OCI-LY3 (cell line): ENCODE measurements at regions not wholly inside any gene's neighbourhood (a gene's known extent, or its start where the extent isn't known, plus 50 kb on each side); places are given as distances from the start of the nearest gene placed in this dataset.

ENCODE experiments used
- H2AFZ ChIP-seq: fragments of 200-600, 300-600 bp; shearing (Covaris generic); 2 replicates; pipeline ENCODE4 v1.6.0; 2014; ENCODE audit warnings: antibody characterized with exemption, low read depth, low read length
- H3K27ac ChIP-seq: fragments of 200-600, 300-600 bp; sonication (generic); 2 replicates; pipeline ENCODE4 v1.5.1; 2014; ENCODE audit warnings: mild to moderate bottlenecking, low read length, moderate library complexity, mixed read lengths
- H3K27me3 ChIP-seq: fragments of 200-600, 300-600 bp; sonication (generic); 2 replicates; pipeline ENCODE4 v1.6.1; 2014; ENCODE audit warnings: low read depth, low read length, mixed read lengths
- H3K36me3 ChIP-seq: fragments of 200-600, 300-600 bp; sonication (generic); replicated peaks from 2 replicates; pipeline ENCODE3; 2014; ENCODE audit warnings: low read depth, low read length, mixed read lengths
- H3K4me1 ChIP-seq: fragments of 300-600, 200-600 bp; sonication (generic); 2 replicates; pipeline ENCODE4 v1.6.1; 2014; ENCODE audit warnings: low read length, mixed read lengths
- H3K4me2 ChIP-seq: fragments of 200-600, 300-600 bp; sonication (generic); 2 replicates; pipeline ENCODE4 v1.6.1; 2014; ENCODE audit warnings: low read length, mixed read lengths
- H3K4me3 ChIP-seq: fragments of 300-600, 200-600 bp; sonication (generic); 2 replicates; pipeline ENCODE4 v1.5.1; 2014; ENCODE audit warnings: antibody characterized with exemption, mild to moderate bottlenecking, low read length, moderate library complexity
- H3K79me2 ChIP-seq: fragments of 300-600, 200-600 bp; shearing (Covaris generic); 2 replicates; pipeline ENCODE4 v1.6.1; 2014; ENCODE audit warnings: mild to moderate bottlenecking, low read length, mixed read lengths
- H3K9ac ChIP-seq: fragments of 300-600, 200-600 bp; shearing (Covaris generic); 2 replicates; pipeline ENCODE4 v1.6.0; 2014; ENCODE audit warnings: mild to moderate bottlenecking, low read length, moderate library complexity
- H3K9me3 ChIP-seq: fragments of 200-600, 300-600 bp; shearing (Covaris generic); 2 replicates; pipeline ENCODE4 v1.6.1; 2014; ENCODE audit warnings: low read length, mixed read lengths; ENCODE audit not compliant: insufficient read depth
- H4K20me1 ChIP-seq: fragments of 200-600, 300-600 bp; sonication (generic); 2 replicates; pipeline ENCODE4 v1.6.1; 2016; ENCODE audit warnings: low read length, mixed read lengths; ENCODE audit not compliant: insufficient read depth
- EZH2phosphoT487 ChIP-seq: fragments of 200-600 bp; shearing (Covaris generic); IDR thresholded peaks from 2 replicates; pipeline ENCODE4 v1.6.1; 2018; ENCODE audit warnings: antibody characterized with exemption, mixed run types, low read depth
- TF ChIP-seq, protein P1 (sequence below): fragments of 200-600, 300-600 bp; sonication (generic); IDR thresholded peaks from 2 replicates; pipeline ENCODE4 v1.5.1; 2014; ENCODE audit warnings: antibody characterized with exemption, low read length, low read depth

- H3K9me3 ChIP-seq: no peaks in the 10 kb centered on the region
- no peak for TF ChIP-seq EZH2phosphoT487
- TF ChIP-seq, protein P1, sequence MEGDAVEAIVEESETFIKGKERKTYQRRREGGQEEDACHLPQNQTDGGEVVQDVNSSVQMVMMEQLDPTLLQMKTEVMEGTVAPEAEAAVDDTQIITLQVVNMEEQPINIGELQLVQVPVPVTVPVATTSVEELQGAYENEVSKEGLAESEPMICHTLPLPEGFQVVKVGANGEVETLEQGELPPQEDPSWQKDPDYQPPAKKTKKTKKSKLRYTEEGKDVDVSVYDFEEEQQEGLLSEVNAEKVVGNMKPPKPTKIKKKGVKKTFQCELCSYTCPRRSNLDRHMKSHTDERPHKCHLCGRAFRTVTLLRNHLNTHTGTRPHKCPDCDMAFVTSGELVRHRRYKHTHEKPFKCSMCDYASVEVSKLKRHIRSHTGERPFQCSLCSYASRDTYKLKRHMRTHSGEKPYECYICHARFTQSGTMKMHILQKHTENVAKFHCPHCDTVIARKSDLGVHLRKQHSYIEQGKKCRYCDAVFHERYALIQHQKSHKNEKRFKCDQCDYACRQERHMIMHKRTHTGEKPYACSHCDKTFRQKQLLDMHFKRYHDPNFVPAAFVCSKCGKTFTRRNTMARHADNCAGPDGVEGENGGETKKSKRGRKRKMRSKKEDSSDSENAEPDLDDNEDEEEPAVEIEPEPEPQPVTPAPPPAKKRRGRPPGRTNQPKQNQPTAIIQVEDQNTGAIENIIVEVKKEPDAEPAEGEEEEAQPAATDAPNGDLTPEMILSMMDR: no peak
- no peak overlapping the region for H3K4me2 ChIP-seq
- no peak overlapping the region for H3K4me3 ChIP-seq
- no peak overlapping the region for H3K9ac ChIP-seq
- H2AFZ ChIP-seq: no peak overlapping the region
- H3K27ac ChIP-seq: no peak overlapping the region
- no peaks in the 10 kb centered on the region for H3K27me3 ChIP-seq
- H3K36me3 ChIP-seq: no peaks in the 10 kb centered on the region
- H3K79me2 ChIP-seq: no peaks in the 10 kb centered on the region
- peaks cover 22% of the 10 kb centered on the region for H3K4me1 ChIP-seq
- no peaks in the 10 kb centered on the region for H4K20me1 ChIP-seq
These were observed 52.1 kb upstream of the DIPK1A start for GRCh38 chr1:93013145-93014065.

DNA sequence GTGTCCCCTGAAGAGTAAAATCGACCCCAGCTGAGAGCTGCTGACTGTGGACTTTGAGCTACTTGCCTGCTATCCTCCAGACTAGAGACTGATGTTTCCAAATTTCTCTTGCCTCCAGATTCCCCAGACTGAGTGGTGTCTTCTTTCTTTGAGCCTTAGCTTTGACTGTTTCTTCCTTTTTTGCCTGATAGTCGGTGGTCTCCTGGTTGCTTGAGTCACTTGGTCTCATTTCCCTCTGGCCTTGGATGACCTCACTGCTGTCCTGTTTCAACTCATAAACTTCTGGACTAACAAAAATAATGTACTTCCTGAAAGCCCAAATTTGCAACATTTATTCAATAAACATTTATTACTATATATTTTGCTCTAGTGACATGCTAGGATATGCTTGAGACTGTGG, 52.9 kb upstream of the DIPK1A start:
- Histone ChIP-seq H3K9me3 (no peaks in the 10 kb centered on the region), H4K20me1 (no peaks in the 10 kb centered on the region), H2AFZ (no peak overlapping the region), H3K79me2 (no peaks in the 10 kb centered on the region), H3K36me3 (no peaks in the 10 kb centered on the region), H3K27me3 (no peaks in the 10 kb centered on the region), H3K4me1 (peaks cover 22% of the 10 kb centered on the region), H3K27ac (no peak overlapping the region), H3K4me3 (no peak overlapping the region), H3K9ac (no peak overlapping the region), H3K4me2 (peak overlapping the region; percentile 45)
- TF ChIP-seq, protein P1: no peak
- no peak for TF ChIP-seq EZH2phosphoT487

- TF ChIP-seq EZH2phosphoT487: no peak
- TF ChIP-seq, protein P1: no peak
- H3K4me2 ChIP-seq: no peak overlapping the region
- H3K9ac ChIP-seq: no peak overlapping the region
- no peak overlapping the region for H2AFZ ChIP-seq
- no peak overlapping the region for H3K4me3 ChIP-seq
- no peaks in the 10 kb centered on the region for H3K9me3 ChIP-seq
- H4K20me1 ChIP-seq: no peaks in the 10 kb centered on the region
- no peak overlapping the region for H3K27ac ChIP-seq
- H3K79me2 ChIP-seq: no peaks in the 10 kb centered on the region
- H3K27me3 ChIP-seq: no peaks in the 10 kb centered on the region
- H3K36me3 ChIP-seq: no peaks in the 10 kb centered on the region
- peaks cover 22% of the 10 kb centered on the region for H3K4me1 ChIP-seq
These were observed 54.3 kb upstream of the DIPK1A start for GRCh38 chr1:93015590-93015989.

- TF ChIP-seq EZH2phosphoT487: no peak
- TF ChIP-seq, protein P1: no peak
- no peak overlapping the region for H3K4me3 ChIP-seq
- no peak overlapping the region for H3K4me2 ChIP-seq
- H3K4me1 ChIP-seq: peaks cover 22% of the 10 kb centered on the region
- no peak overlapping the region for H2AFZ ChIP-seq
- H3K36me3 ChIP-seq: no peaks in the 10 kb centered on the region
- no peaks in the 10 kb centered on the region for H3K9me3 ChIP-seq
- H3K27ac ChIP-seq: no peak overlapping the region
- no peaks in the 10 kb centered on the region for H3K79me2 ChIP-seq
- no peaks in the 10 kb centered on the region for H3K27me3 ChIP-seq
- H4K20me1 ChIP-seq: no peaks in the 10 kb centered on the region
- no peak overlapping the region for H3K9ac ChIP-seq
These were observed 54.9 kb upstream of the DIPK1A start for GRCh38 chr1:93016171-93016570.
